GM12878 (cell line): ENCODE measurements at regions not wholly inside any gene's neighbourhood (a gene's known extent, or its start where the extent isn't known, plus 50 kb on each side); places are given as distances from the start of the nearest gene placed in this dataset.

Experiments used
- ATAC-seq: fragments of 200-7000 bp; cut with Tn5 transposase; 3 replicates; pipeline ENCODE4 v1.9.1; 2020; ENCODE audit warnings: mild to moderate bottlenecking, moderate library complexity
- BruUV-seq: library from RNA; stranded (reverse); fragments of 400-500 nt; replicated peaks from 2 replicates; lab custom pipeline; 2021; lab: Mats Ljungman, UMichigan
- CTCF ChIA-PET: fragments of 300-600 bp; sonication (Branson Sonifier 250); formaldehyde crosslinking; extraction: SDS; loops from one replicate; lab custom pipeline; 2021; ENCODE audit warnings: inconsistent platforms; lab: Yijun Ruan, JAX
- POLR2A ChIA-PET: fragments of 350-600 bp; formaldehyde crosslinking; extraction: SDS; loops from one replicate; lab custom pipeline; 2021; ENCODE audit warnings: inconsistent platforms; lab: Charles Lee
- RAD21 ChIA-PET: fragments of 300-600 bp; sonication (Branson Sonifier 250); formaldehyde crosslinking; loops from one replicate; lab custom pipeline; 2023; ENCODE audit warnings: antibody characterized with exemption; ENCODE audit not compliant: unreplicated experiment; lab: Charles Lee
- SMC1A ChIA-PET: fragments of 300-600 bp; sonication (Branson Sonifier 250); formaldehyde crosslinking; loops from one replicate; lab custom pipeline; 2023; ENCODE audit not compliant: unreplicated experiment, uncharacterized antibody; lab: Charles Lee
- DNase-seq: peaks from one replicate; pipeline ENCODE4 v3.0.0-alpha.2; 2011; ENCODE audit warnings: low read depth, low spot score
- FAIRE-seq: peaks from 3 replicates; lab custom pipeline; 2011; peaks lifted over from hg19 to GRCh38; lab: Jason Lieb, UNC
- H2AFZ ChIP-seq: 2 replicates; pipeline ENCODE4 v1.6.0; 2011; ENCODE audit warnings: low read depth, low read length, control low read depth; ENCODE audit not compliant: control insufficient read depth
- H3K27ac ChIP-seq: 2 replicates; pipeline ENCODE4 v1.5.1; 2011; ENCODE audit warnings: control low read depth; ENCODE audit not compliant: control insufficient read depth, insufficient read depth
- H3K27me3 ChIP-seq, 2 experiments: replicated peaks in 1 of 2; 2 replicates each; pipeline versions ENCODE4 v1.6.0 to v1.6.1; 2011; ENCODE audit warnings: low read length in 1 of 2; ENCODE audit not compliant: control insufficient read depth in 2 of 2, insufficient read depth in 2 of 2
- H3K36me3 ChIP-seq, 2 experiments: 2 replicates each; pipeline ENCODE4 v1.5.1; 2011; ENCODE audit warnings: low read length in 1 of 2; ENCODE audit not compliant: control insufficient read depth in 2 of 2, insufficient read depth in 2 of 2
- H3K4me1 ChIP-seq: 2 replicates; pipeline ENCODE4 v1.6.1; 2011; ENCODE audit warnings: mild to moderate bottlenecking, low read length, moderate library complexity, mixed read lengths; ENCODE audit not compliant: control insufficient read depth, insufficient read depth
- H3K4me2 ChIP-seq: 2 replicates; pipeline ENCODE4 v1.6.0; 2011; ENCODE audit warnings: control low read depth; ENCODE audit not compliant: control insufficient read depth, insufficient read depth
- H3K4me3 ChIP-seq: fragments of 200-600 bp; sonication (generic); 2 replicates; pipeline ENCODE4 v1.5.1; 2016
- H3K79me2 ChIP-seq: 2 replicates; pipeline ENCODE4 v1.6.0; 2011; ENCODE audit warnings: low read length; ENCODE audit not compliant: control insufficient read depth, insufficient read depth
- H3K9ac ChIP-seq: 2 replicates; pipeline ENCODE4 v1.8.0; 2011; ENCODE audit warnings: low read length, control low read depth, mixed read lengths; ENCODE audit not compliant: control insufficient read depth, insufficient read depth
- H3K9me3 ChIP-seq: replicated peaks from 3 replicates; pipeline ENCODE4 v1.5.1; 2011; ENCODE audit warnings: mild to moderate bottlenecking, low read length; ENCODE audit not compliant: control insufficient read depth, insufficient read depth
- H4K20me1 ChIP-seq: 2 replicates; pipeline ENCODE4 v1.6.0; 2011; ENCODE audit not compliant: control insufficient read depth, insufficient read depth
- CBX5 ChIP-seq: sonication (generic); IDR thresholded peaks from 2 replicates; pipeline ENCODE4 v1.6.1; 2016; ENCODE audit warnings: low read depth, moderate library complexity, mild to moderate bottlenecking, inconsistent platforms
- CHD1 ChIP-seq: IDR thresholded peaks from 2 replicates; pipeline ENCODE4 v1.6.1; 2012; ENCODE audit warnings: low read depth, low read length, improper control_type of control experiment
- HDGF ChIP-seq: fragments of 450-650 bp; IDR thresholded peaks from 2 replicates; pipeline ENCODE4 v1.6.1; 2016; ENCODE audit warnings: antibody characterized with exemption
- JUNB ChIP-seq: IDR thresholded peaks from 2 replicates; pipeline ENCODE4 v1.6.1; 2016; ENCODE audit warnings: antibody characterized with exemption, mild to moderate bottlenecking
- RUNX3 ChIP-seq: IDR thresholded peaks from 2 replicates; pipeline ENCODE4 v1.6.1; 2012; ENCODE audit warnings: low read length, inconsistent platforms
- SP1 ChIP-seq: IDR thresholded peaks from one replicate; pipeline ENCODE4 v1.6.1; 2011; ENCODE audit warnings: low read depth, low read length
- SPI1 ChIP-seq: IDR thresholded peaks from 2 replicates; pipeline ENCODE4 v1.6.1; 2011; ENCODE audit warnings: low read depth, mild to moderate bottlenecking, low read length, moderate library complexity, borderline replicate concordance; ENCODE audit not compliant: insufficient read depth
- TCF12 ChIP-seq: IDR thresholded peaks from 2 replicates; pipeline ENCODE4 v1.6.1; 2011; ENCODE audit warnings: low read depth, mild to moderate bottlenecking, low read length
- ZNF24 ChIP-seq: fragments of 450-650 bp; IDR thresholded peaks from 2 replicates; pipeline ENCODE4 v1.6.1; 2017; ENCODE audit warnings: antibody characterized with exemption, mild to moderate bottlenecking
- ZNF384 ChIP-seq: IDR thresholded peaks from 2 replicates; pipeline ENCODE4 v1.6.1; 2012; ENCODE audit warnings: low read depth, mild to moderate bottlenecking, low read length, improper control_type of control experiment, borderline replicate concordance
- WGBS: methylation state at CpG from one replicate; pipeline ENCODE4 v1.1.6; 2016; ENCODE audit warnings: low lambda C conversion rate; ENCODE audit not compliant: insufficient replicate concordance, insufficient coverage; ENCODE audit errors: missing lambda C conversion rate; 5-methylcytosine and 5-hydroxymethylcytosine counted together
- in situ Hi-C: fragments of 300-500 bp; cut with MboI; formaldehyde crosslinking; loops from 9 replicates; pipeline ENCODE4 v1.14.3; 2018; ENCODE audit warnings: mixed read lengths
- intact Hi-C: fragments of 100-400 bp; cut with micrococcal nuclease; formaldehyde crosslinking; loops from one replicate; pipeline ENCODE4 v1.14.2; 2022; ENCODE audit not compliant: unreplicated experiment
- TF ChIP-seq, protein P1 (sequence below): IDR thresholded peaks from 2 replicates; pipeline ENCODE4 v1.6.1; 2011; ENCODE audit warnings: mild to moderate bottlenecking, low read depth, low read length, moderate library complexity; ENCODE audit not compliant: insufficient replicate concordance
- TF ChIP-seq, protein P2 (sequence below): fragments of 450-650 bp; formaldehyde crosslinking; IDR thresholded peaks from 2 replicates; pipeline ENCODE4 v1.4.0; 2022; ENCODE audit warnings: mild to moderate bottlenecking, moderate library complexity
- TF ChIP-seq, protein P3 (sequence below): fragments of 450-650 bp; IDR thresholded peaks from 2 replicates; pipeline ENCODE4 v1.6.1; 2017; ENCODE audit warnings: mild to moderate bottlenecking
- TF ChIP-seq, protein P4 (sequence below): IDR thresholded peaks from 2 replicates; pipeline ENCODE4 v1.6.1; 2012; ENCODE audit warnings: mild to moderate bottlenecking, low read depth, low read length

DNA sequence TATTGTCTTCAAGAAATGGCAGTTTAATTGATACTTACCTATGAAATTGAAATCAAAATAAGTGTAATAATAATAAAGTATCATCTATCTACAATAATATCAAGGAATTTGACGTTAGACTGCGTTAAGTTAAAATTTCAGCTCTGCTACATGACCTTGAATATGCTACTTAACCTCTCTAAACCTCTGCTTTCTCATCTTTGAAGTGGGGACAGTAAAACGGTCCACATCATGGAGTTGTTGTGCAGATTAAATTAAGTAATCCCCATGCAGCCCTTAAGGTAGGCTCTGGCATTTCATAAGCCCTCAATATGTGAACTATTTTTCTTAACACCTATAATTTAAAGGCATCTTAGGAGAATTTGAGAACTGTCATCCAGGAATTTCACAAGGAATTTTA lies 252.4 kb upstream of the PHF14 start:
- in situ Hi-C loops, result no loop called here
- no peak for DNase-seq
- Histone ChIP-seq H3K4me1 (no peaks in the 10 kb centered on the region), H3K4me2 (no peak overlapping the region), H3K36me3 (no peaks in the 10 kb centered on the region), H3K9me3 (no peaks in the 10 kb centered on the region), H3K27me3 (no peaks in the 10 kb centered on the region), H2AFZ (no peak overlapping the region), H3K79me2 (no peaks in the 10 kb centered on the region), H3K9ac (no peak overlapping the region), H4K20me1 (no peaks in the 10 kb centered on the region), H3K27ac (no peak overlapping the region), H3K4me3 (no peak overlapping the region)
- ChIA-PET POLR2A (no interaction called here), RAD21 (no interaction called here), CTCF (interaction anchor here (1.1 to 1.5 kb wide), 2 partner anchors 16 to 19 kb away, joined by 3 read pairs; no protein-coding TSS in a partner anchor), SMC1A (interaction anchor here (1.0 to 1.5 kb wide), 2 partner anchors 10 to 85 kb away, joined by 3 read pairs; no protein-coding TSS in a partner anchor)
- no peak for ATAC-seq
- 56% methylated on average over 3 of the region's 3 CpGs for WGBS
- FAIRE-seq, result no peak
- TF ChIP-seq ZNF384, result no peak
- no peak for TF ChIP-seq CHD1
- TF ChIP-seq, protein P1, sequence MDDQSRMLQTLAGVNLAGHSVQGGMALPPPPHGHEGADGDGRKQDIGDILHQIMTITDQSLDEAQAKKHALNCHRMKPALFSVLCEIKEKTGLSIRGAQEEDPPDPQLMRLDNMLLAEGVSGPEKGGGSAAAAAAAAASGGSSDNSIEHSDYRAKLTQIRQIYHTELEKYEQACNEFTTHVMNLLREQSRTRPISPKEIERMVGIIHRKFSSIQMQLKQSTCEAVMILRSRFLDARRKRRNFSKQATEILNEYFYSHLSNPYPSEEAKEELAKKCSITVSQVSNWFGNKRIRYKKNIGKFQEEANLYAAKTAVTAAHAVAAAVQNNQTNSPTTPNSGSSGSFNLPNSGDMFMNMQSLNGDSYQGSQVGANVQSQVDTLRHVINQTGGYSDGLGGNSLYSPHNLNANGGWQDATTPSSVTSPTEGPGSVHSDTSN, result no peak
- TF ChIP-seq, protein P2, sequence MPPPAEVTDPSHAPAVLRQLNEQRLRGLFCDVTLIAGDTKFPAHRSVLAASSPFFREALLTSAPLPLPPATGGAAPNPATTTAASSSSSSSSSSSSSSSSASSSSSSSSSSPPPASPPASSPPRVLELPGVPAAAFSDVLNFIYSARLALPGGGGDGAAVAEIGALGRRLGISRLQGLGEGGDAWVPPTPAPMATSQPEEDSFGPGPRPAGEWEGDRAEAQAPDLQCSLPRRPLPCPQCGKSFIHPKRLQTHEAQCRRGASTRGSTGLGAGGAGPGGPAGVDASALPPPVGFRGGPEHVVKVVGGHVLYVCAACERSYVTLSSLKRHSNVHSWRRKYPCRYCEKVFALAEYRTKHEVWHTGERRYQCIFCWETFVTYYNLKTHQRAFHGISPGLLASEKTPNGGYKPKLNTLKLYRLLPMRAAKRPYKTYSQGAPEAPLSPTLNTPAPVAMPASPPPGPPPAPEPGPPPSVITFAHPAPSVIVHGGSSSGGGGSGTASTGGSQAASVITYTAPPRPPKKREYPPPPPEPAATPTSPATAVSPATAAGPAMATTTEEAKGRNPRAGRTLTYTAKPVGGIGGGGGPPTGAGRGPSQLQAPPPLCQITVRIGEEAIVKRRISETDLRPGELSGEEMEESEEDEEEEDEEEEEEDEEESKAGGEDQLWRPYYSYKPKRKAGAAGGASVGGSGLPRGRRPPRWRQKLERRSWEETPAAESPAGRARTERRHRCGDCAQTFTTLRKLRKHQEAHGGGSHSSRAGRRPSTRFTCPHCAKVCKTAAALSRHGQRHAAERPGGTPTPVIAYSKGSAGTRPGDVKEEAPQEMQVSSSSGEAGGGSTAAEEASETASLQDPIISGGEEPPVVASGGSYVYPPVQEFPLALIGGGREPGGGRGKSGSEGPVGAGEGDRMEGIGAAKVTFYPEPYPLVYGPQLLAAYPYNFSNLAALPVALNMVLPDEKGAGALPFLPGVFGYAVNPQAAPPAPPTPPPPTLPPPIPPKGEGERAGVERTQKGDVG (CRISPR knock-in tag), result no peak
- TF ChIP-seq HDGF, result no peak
- TF ChIP-seq SPI1, result no peak
- TF ChIP-seq ZNF24, result no peak
- TF ChIP-seq CBX5, result no peak
- TF ChIP-seq SP1, result no peak
- TF ChIP-seq, protein P3, sequence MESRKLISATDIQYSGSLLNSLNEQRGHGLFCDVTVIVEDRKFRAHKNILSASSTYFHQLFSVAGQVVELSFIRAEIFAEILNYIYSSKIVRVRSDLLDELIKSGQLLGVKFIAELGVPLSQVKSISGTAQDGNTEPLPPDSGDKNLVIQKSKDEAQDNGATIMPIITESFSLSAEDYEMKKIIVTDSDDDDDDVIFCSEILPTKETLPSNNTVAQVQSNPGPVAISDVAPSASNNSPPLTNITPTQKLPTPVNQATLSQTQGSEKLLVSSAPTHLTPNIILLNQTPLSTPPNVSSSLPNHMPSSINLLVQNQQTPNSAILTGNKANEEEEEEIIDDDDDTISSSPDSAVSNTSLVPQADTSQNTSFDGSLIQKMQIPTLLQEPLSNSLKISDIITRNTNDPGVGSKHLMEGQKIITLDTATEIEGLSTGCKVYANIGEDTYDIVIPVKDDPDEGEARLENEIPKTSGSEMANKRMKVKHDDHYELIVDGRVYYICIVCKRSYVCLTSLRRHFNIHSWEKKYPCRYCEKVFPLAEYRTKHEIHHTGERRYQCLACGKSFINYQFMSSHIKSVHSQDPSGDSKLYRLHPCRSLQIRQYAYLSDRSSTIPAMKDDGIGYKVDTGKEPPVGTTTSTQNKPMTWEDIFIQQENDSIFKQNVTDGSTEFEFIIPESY, result no peak
- no peak for TF ChIP-seq JUNB
- TF ChIP-seq RUNX3, result no peak
- no peak for TF ChIP-seq TCF12
- TF ChIP-seq, protein P4, sequence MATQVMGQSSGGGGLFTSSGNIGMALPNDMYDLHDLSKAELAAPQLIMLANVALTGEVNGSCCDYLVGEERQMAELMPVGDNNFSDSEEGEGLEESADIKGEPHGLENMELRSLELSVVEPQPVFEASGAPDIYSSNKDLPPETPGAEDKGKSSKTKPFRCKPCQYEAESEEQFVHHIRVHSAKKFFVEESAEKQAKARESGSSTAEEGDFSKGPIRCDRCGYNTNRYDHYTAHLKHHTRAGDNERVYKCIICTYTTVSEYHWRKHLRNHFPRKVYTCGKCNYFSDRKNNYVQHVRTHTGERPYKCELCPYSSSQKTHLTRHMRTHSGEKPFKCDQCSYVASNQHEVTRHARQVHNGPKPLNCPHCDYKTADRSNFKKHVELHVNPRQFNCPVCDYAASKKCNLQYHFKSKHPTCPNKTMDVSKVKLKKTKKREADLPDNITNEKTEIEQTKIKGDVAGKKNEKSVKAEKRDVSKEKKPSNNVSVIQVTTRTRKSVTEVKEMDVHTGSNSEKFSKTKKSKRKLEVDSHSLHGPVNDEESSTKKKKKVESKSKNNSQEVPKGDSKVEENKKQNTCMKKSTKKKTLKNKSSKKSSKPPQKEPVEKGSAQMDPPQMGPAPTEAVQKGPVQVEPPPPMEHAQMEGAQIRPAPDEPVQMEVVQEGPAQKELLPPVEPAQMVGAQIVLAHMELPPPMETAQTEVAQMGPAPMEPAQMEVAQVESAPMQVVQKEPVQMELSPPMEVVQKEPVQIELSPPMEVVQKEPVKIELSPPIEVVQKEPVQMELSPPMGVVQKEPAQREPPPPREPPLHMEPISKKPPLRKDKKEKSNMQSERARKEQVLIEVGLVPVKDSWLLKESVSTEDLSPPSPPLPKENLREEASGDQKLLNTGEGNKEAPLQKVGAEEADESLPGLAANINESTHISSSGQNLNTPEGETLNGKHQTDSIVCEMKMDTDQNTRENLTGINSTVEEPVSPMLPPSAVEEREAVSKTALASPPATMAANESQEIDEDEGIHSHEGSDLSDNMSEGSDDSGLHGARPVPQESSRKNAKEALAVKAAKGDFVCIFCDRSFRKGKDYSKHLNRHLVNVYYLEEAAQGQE, result no peak
- intact Hi-C loops, result no loop called here
- no TSS peak for BruUV-seq
